GM21528 (cell line): ENCODE measurements at regions not wholly inside any gene's neighbourhood (a gene's known extent, or its start where the extent isn't known, plus 50 kb on each side); places are given as distances from the start of the nearest gene placed in this dataset.
A peak's percentile ranks its signal among the peaks of the same experiment; 100 is the strongest.

Experiments used
- ATAC-seq: cut with Tn5 transposase; IDR thresholded peaks from one replicate; pipeline ENCODE4 v1.9.1; 2021; ENCODE audit warnings: mild to moderate bottlenecking, moderate library complexity; ENCODE audit not compliant: unreplicated experiment, low FRiP score

GRCh38 chr13:44293908-44294735 is 79.5 kb upstream of the SERP2 start:
- no peak for ATAC-seq

DNA sequence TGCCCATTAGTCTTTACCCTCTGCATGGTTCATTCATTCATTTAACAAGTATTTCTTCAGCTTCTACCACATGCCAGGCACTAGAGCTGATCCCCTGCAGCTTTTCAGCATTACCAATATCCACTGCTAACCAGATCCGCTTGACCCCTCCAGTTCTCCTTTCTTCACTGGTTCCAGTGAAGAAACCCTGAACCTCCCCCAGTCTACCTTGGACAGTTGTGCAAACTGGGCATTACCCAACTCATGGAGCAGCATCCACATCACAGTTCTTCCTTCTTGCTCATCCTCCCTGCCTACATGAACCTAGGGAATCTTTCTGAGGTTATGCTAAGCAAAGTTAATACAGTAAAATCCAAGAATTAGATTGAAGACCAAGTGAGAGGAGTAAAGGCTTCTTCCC is 78.7 kb upstream of the SERP2 start:
- no peak for ATAC-seq

- no peak for ATAC-seq
These were observed 76.8 kb upstream of the SERP2 start for GRCh38 chr13:44296856-44297255.

- ATAC-seq: no peak
These were observed 75.3 kb upstream of the SERP2 start for GRCh38 chr13:44298314-44298713.

- ATAC-seq: no peak
These were observed 74.3 kb upstream of the SERP2 start for GRCh38 chr13:44299152-44299943.

GRCh38 chr13:44300895-44301638 is 72.6 kb upstream of the SERP2 start:
- ATAC-seq: peak; percentile 72

- no peak for ATAC-seq
These were observed 72.0 kb upstream of the SERP2 start for GRCh38 chr13:44301639-44302015.

DNA sequence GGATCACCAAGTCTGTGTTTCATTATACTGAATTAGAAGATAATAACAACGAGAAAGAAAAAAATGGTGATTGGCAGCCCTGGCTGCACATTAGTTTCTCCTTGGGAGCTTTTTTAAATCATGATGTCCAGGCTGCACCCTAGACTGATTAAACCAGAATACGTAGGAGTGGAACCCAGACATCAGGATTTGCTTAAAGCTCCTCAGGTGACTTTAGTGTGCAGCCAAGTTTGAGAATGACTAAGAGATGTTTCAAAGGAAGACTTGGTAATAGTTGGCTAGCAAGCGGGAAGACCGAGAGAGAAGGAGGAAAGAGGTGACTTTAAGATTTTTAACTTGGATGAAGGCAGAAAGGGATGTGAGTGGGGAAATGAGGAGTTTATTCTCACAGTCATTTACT is 71.4 kb upstream of the SERP2 start:
- no peak for ATAC-seq

- ATAC-seq: no peak
These were observed 70.6 kb upstream of the SERP2 start for GRCh38 chr13:44302940-44303575.

- ATAC-seq: no peak
These were observed 69.8 kb upstream of the SERP2 start for GRCh38 chr13:44303681-44304432.

GRCh38 chr13:44304433-44304725 is 69.2 kb upstream of the SERP2 start:
- ATAC-seq: no peak

DNA sequence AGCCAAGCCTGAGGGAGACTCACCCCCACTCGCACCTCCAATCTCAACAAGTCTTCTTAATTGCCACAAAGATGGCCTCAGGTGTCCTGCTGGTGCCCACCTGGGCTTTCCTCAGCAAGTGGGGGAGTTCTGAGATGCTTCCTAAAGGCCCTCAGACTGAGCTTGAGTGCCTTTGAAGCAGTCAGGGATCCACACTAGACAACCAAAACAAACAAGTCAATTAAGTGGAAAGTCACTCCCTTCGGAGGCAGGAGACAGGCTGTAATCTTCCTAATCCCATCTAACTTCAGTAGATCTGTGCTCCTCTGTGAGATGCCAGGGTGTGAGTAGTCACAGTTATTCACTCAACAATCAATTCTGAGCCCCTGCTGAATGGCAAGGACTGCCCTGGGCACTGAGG is 68.3 kb upstream of the SERP2 start:
- no peak for ATAC-seq

DNA sequence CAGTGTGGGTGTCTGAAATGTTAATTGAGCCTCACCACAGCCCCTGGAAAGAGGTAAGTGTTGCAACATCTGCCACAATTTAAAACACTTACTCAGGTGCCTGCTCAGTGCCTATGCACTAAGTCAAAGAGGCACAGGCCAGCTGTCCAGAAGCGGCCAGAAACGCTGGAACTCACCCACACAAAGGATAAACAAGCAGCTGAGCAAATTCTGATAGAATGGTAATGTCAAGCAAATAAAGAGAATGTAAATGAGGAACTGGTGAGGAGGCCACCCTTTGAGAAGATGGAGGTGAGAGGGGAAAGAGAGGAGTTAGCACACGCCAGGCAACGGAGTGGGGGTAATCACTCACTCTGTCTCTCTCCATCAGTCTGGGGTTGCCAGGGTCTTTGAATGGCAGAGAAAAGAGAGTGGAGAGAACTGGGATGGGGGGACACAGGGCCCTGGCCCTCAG is 67.7 kb upstream of the SERP2 start:
- no peak for ATAC-seq

DNA sequence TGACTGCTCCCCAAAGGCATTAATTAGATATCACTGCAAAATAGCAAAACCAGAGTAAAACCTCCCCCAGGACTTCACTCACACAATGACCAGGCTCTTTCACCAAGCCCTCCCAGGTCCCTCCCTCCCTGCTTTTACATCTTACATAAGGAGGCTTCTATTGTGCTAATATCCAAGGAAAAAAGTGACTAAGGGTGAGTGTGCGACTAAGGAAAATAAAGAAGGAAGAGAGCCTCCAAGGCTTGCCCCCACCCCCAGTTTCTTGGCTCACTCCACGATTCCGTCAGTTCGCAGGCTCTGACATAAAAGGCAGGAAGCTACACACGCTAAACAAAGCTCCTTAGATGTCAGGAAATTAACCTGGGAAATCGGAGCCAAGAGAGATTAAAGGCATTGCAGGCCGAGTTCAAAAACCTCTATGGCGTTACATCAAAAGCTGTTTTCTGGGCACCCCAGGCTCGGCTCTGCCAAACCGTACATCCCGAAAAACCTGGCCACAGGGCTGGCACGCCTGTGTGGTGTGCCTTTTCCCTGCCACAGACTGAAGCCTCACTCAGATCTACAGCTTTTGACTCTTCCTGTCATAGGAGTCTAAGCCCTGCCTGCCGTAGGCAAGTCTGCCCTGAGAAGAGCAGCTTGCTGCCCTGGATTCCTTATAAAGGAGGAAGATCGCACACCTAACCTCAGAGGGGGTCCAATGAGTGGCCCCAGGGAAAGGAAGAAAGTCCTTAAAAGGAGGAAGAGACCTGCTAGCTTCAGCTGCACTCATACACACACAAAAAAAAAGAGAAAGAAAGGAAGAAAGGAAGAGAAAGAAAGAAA is 67.0 kb upstream of the SERP2 start:
- no peak for ATAC-seq

- no peak for ATAC-seq
These were observed 66.4 kb upstream of the SERP2 start for GRCh38 chr13:44307255-44307654.

DNA sequence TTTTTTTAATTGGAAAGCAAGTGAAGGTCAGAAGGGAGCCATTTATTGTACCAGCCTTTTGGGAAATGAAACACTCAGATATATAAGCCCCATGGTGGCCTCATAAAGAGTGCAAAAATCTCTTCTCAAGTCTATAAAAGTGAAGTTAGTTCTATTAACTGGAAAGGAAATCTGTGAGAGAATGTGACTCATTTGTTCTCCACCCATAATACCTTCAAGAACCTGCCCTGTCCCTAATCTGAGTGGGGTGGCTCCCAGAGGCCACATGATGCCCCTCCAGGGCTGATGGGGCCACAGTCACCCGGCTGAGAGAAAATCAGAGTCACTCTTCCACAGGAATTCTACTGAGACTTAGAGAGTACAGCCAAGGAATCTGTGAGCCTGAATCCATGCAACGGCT is 65.8 kb upstream of the SERP2 start:
- no peak for ATAC-seq

DNA sequence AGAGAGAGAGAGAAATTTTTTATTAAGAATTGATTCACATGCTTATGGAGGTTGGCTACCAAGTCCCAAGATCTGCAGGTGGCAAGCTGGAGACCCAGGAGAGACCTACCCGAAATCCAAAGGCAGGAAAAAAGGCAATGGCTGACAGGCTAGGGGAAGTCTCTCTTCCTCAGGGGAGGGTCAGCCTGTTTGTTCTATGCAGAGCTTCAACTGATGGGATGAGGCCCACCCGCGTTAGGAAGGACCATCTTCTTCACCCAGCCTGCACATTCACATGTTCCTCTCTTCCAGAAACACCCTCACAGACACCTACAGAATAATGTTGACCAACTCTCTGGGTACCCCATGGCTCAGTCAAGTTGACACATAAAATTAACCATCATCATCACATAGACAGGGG is 65.3 kb upstream of the SERP2 start:
- ATAC-seq: no peak

DNA sequence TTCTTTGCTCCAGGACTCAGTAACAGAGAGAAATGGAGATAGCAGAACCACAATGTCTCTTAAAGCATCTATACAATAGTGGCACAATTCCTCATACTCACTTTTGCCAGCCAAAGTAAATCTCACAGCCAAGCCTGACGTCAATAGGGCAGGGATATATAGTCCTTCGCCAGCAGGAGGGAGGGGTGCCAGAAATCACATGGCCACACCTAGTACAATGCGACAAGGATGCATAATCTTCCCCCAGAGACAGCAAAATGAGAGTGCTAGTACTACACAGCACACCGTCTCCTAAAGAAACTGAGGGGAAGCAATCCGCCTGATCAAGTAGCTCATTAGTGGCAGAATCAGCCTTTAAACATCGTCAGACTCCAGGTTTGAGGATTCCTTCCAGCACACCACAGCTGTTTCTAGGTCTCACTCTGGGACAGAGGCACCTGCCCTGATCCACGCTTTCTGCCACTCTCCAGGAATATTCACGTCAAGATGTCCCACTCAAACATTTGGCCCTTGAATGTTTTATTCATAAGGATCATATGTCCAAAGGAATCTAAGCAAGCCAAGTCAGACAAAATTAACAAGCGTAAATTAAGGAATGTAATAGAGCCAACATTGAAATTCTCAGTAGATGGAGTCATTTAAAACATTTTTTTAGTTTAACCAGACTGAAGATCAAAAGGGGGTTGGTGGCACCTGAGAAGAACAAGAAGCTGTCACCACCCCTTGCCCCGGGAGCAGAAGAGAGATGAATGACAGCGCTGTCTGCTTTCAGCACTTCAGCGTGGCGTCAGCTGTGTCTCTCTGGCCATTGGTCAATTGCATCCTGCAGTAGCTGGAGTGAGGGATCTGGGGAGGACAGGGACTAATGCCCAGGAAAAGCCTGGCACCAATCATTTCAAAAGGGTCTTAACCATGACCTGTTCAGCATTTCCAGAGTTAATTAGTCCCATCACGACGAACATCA is 63.5 kb upstream of the SERP2 start:
- no peak for ATAC-seq
